LoVo (cell line): ENCODE measurements at regions not wholly inside any gene's neighbourhood (a gene's known extent, or its start where the extent isn't known, plus 50 kb on each side); places are given as distances from the start of the nearest gene placed in this dataset.

Experiments used
- DNase-seq: peaks from one replicate; pipeline ENCODE4 v3.0.0-alpha.2; 2016; ENCODE audit warnings: low spot score

GRCh38 chr4:19711871-19712270 is 539.8 kb upstream of the SLIT2 start:
- DNase-seq: no peak

GRCh38 chr4:19707876-19708275 is 543.8 kb upstream of the SLIT2 start:
- DNase-seq: no peak

GRCh38 chr4:19703391-19703790 is 548.3 kb upstream of the SLIT2 start:
- no peak for DNase-seq

- no peak for DNase-seq
Observed at GRCh38 chr4:19700992-19701391, 550.7 kb upstream of the SLIT2 start.

- no peak for DNase-seq
Observed at GRCh38 chr4:19698961-19699360, 552.7 kb upstream of the SLIT2 start.

GRCh38 chr4:19694812-19695211 is 556.9 kb upstream of the SLIT2 start:
- no peak for DNase-seq

GRCh38 chr4:19693936-19694570 is 557.7 kb upstream of the SLIT2 start:
- DNase-seq: no peak

- DNase-seq: no peak
Observed at GRCh38 chr4:19689511-19689910, 562.2 kb upstream of the SLIT2 start.

- DNase-seq: no peak
Observed at GRCh38 chr4:19686456-19686855, 565.2 kb upstream of the SLIT2 start.

- no peak for DNase-seq
Observed at GRCh38 chr4:19684084-19684483, 567.6 kb upstream of the SLIT2 start.

GRCh38 chr4:19683426-19683825 is 568.3 kb upstream of the SLIT2 start:
- no peak for DNase-seq

- no peak for DNase-seq
Observed at GRCh38 chr4:19677211-19677610, 574.5 kb upstream of the SLIT2 start.

GRCh38 chr4:19675172-19675811 is 576.4 kb upstream of the SLIT2 start:
- no peak for DNase-seq

GRCh38 chr4:19659101-19659500 is 592.6 kb upstream of the SLIT2 start:
- DNase-seq: no peak

- DNase-seq: no peak
Observed at GRCh38 chr4:19657856-19658255, 593.8 kb upstream of the SLIT2 start.

- DNase-seq: no peak
Observed at GRCh38 chr4:19655666-19656065, 596.0 kb upstream of the SLIT2 start.

- no peak for DNase-seq
Observed at GRCh38 chr4:19650903-19651864, 600.5 kb upstream of the SLIT2 start.

GRCh38 chr4:19645589-19645988 is 606.1 kb upstream of the SLIT2 start:
- DNase-seq: no peak

- no peak for DNase-seq
Observed at GRCh38 chr4:19636451-19636850, 615.3 kb upstream of the SLIT2 start.

GRCh38 chr4:19631814-19632213 is 619.9 kb upstream of the SLIT2 start:
- DNase-seq: no peak

- DNase-seq: no peak
Observed at GRCh38 chr4:19623866-19624265, 627.8 kb upstream of the SLIT2 start.

GRCh38 chr4:19615086-19615689 is 636.5 kb upstream of the SLIT2 start:
- no peak for DNase-seq

GRCh38 chr4:19614171-19614570 is 637.5 kb upstream of the SLIT2 start:
- no peak for DNase-seq
